Activated CD4-positive, CD25-positive, alpha-beta regulatory T cell (primary cell): ENCODE measurements at regions not wholly inside any gene's neighbourhood (a gene's known extent, or its start where the extent isn't known, plus 50 kb on each side); places are given as distances from the start of the nearest gene placed in this dataset.
"Not testable (repeated sequence)": the region's sequence is repeated elsewhere in the genome, so short reads cannot be mapped to it uniquely, and the experiment has no call there.

Experiments
- DNase-seq, 4 experiments: peaks; one replicate each; lab custom pipeline; 2025; lab: John Stamatoyannopoulos, UW

DNA sequence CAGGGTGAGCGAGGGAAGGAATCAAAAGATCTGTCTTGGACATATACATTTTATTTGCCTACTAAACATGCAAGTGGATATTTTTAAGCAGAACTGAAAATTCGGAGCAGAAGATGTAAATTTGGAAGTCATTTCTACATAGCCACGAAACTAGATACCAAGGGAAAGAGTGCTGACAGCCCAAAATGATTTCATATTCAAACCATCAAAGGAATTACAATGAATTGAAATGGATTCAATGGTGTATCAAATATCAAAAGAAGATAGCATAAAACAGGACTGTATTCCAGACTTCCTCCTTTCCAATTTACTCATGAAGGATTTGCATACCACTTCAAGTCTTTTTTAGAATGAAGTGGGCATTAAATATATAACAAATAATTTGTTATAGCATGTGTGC, 313.5 kb upstream of the KITLG start:
- no peak for DNase-seq

DNA sequence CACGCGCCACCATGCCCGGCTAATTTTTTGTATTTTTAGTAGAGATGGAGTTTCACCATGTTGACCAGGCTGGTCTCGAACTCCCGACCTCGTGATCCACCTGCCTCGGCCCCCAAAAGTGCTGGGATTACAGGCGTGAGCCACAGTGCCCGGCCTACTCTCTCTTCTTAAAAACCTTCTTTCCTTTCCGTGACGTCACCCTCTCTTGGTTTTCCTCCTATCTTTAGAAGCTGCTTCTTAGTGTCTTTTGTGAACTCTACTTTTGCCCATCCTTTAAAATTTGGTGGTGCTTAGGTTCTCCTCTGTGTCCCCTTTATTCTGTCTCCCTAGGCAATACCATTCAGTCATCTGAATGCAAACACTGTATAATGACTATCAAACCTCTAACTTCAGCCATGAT, 311.2 kb upstream of the KITLG start:
- DNase-seq, result not testable (repeated sequence)

DNA sequence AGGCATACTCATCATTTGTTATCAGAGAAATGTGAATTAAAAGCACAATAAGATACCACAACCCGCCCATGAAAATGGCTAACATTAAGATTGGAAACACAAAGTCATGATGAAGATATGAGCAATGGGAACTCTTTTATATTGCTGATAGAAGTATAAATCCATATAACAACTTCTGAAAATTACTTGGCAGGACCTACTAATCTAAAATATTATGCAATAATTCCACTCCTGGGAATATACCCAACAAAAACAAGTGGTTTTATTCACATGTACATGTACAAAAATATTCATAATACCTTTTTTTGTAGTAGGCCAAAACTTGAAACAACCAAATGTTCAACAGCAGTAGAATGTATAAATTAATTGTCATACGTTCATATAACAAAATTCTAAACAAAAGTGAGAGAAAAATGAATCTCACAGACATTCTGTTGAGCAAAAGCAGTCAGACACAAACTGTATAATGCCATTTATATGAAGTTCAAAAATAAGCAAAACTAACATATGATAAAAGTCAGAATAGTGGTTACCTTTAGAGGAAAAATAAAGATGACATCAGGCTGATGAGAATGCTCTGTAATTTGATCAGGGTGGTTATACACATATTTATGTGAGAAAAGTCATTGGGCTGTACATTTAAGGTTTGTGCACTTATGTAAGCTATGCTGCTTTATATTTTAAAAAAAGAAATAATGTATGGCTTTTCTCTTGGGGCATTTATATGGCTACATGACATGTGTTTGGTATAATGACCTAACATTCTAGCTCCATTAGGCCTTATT, 309.2 kb upstream of the KITLG start:
- no peak for DNase-seq

DNA sequence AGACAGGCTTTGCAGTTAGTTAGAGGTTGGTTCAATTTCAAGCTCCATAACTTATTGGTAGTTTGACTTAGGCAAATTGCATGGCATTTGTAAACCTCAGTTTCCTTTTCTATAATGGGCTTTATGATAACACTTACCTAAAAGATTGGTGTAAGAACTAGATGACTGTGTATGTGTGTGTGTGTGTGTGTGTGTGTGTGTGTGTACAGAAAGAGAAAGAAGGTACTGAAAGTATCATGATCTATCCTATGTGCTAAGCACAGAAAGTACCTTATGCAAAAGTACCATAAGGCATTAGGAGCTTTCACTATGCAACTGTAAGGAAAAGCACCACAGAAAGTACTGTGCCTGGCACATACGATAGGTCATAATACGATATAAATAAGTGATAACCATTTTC, 304.3 kb upstream of the KITLG start:
- DNase-seq, result no peak

DNA sequence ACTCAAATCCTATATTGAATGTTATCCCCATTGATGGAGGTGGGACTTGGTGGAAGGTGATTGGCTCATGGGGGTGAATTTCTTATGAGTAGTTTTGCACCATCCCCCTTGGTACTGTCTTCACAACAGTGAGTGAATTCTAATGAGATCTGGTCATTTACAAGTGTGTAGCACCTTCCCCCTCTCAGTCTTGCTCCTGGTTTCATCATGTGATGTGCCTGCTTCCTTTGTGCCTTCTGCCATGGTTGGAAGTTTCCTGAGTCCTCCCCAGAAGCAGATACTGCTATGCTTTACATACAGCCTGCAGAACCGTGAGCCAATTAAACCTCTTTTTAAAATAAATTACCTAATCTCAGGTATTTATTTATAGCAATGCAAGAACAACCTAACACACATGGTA, 302.4 kb upstream of the KITLG start:
- no peak for DNase-seq

DNA sequence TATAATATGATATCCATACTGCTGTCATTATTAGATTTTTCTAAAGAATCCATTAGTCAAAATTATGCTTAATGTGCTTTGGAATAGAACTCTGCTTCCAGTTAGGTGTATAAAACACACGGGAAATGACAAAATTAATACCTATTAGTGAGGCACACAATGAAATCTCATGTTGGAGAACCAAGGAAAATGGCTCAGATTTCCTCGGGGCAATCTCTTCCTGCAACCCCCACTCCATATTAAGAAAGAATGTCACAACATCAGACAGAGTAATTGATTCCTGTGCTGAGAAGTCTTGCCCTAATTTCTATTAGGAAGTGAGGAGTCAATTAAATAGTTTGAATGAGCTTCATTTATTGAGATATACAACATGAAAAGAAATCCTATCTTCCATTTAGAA, 299.8 kb upstream of the KITLG start:
- DNase-seq, result no peak

DNA sequence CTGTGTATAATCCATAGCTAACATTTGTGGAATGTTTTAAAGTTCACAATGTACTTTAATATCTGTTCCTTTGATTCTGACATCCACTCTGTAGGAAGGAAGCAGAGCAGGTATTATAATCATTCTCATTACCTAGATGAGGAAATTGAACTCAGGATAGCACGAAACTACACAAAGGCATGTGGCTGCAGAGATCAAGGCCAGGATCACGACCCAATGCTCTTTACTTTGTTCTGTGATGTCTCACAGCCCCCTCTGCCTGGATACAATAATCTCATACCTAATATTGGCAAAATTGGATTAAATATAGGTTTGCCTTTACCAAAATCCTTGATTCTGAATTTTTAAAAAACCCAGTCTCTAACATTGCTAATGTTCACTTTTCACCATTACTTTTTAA, 298.0 kb upstream of the KITLG start:
- no peak for DNase-seq

DNA sequence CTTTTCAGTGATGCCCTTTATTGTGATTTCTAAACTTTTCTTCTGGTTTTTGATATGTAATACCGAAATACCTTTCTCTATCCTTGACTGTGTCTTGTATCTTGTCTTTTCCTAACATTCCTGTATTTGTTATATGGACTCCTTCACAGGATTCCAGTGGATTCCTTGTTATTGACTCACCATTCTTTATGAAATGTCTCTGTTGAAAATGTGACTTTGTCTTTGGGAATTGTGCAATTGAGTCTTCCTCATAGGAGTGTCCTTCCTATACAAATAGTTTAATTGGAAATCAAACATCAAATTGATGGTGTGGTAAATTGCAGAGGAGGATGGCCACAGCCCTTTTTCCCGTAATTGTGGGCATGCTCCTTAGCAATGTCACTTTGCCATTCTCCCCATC, 296.6 kb upstream of the KITLG start:
- no peak for DNase-seq

DNA sequence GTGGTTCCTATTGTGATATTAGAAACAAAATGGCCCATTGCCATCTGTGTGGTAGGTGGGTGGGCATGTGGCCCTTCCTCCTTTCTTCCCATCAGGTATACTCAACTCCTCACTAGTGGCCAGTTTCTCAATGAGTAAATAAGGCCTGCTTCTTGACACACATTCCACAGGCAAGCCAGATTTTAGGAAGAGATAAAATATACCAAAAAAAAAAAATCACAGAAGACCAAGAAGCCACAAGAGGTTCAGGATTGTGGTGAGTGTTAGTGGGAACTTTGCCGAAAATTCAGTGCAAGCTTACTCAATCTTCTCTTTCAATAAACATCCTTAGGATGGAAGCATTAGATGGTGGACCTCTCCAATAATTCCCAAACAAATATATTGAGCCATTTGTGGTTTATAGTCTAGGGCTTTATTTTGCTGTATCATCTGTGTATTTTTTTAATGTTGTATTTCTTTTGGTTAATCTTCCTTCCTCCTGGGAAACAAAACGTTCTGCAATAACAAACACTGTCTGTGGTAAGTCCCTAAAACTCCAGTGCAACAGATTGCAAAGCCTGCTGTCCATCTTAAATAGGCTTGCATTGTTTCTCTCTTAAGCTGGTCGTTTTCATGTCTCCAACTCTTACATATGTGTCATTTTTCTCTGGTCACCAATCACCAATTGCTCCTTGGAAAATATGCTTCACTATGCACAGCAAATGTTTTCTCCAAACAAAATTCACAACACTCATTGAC, 289.9 kb upstream of the KITLG start:
- DNase-seq, result no peak

DNA sequence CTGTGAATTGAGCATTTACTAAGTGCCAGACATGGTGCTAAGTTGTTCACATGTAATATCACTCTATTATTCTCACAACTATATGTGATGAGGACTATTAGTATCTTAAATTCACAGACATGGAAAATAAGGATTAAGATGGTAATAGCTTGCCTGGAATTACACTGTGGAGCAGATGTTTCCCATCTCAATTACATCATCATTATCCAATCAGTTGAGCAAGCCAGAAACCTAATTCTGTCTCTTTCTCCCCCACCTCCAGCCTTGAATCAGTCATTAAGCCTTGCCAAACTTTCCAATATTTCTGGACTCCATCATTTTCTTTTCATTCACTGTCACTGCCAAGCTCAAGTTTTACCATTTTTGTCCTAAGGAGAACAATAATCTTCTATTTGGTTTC, 287.8 kb upstream of the KITLG start:
- no peak for DNase-seq

DNA sequence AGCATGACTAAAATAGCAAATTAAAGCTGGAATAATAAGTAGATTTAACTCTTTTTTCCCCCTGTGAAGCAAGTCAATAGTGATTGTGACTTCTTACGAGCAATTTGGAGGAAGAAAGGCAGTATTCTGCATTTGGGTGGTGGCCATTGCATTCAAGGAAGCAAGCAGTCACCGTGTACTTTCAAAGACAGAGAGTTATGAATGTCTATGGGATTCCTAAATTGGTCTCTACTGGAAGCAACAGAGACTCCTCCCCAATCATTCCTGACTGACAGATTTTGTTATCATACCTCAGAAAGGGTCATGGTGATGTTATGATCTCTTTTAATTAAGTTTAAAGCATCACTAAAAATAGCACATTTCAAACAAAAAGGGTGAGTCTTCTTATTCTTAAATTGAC, 287.2 kb upstream of the KITLG start:
- no peak for DNase-seq

DNA sequence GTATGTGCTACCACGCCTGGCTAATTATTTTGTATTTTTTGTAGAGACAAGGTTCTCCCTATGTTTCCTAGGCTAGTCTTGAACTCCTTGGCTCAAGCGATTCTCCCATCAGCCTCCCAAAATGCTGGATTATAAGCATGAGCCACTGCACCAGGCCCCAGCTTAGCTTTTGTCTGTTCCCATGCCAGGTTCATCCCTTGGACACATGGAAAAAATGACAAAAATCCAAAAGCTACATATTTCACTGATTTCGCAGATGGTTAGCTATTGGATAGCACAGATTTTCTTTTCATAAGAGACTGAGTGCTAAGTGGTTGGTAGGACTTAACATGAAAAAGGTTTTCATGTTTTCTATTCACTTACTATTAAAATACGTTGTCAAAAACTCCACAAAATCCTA, 286.6 kb upstream of the KITLG start:
- DNase-seq, result no peak

DNA sequence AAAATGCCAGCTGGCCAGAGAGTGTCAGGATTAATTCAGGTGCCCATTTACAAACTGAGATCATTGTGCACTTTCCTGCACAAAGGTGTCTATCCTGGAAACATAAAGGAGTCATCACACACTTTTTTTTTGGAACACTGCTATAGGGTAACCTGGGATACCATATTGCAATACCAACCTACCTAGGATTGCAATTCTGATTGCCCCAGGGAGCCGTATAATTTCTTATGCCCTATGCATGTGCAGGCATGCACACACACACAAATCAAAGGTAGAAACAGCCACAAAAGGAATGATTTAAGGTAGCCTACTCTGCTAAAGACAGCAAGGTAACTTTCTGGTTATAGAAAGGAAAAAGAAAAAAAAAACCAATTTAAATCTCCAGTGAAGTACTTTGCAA, 285.3 kb upstream of the KITLG start:
- no peak for DNase-seq

DNA sequence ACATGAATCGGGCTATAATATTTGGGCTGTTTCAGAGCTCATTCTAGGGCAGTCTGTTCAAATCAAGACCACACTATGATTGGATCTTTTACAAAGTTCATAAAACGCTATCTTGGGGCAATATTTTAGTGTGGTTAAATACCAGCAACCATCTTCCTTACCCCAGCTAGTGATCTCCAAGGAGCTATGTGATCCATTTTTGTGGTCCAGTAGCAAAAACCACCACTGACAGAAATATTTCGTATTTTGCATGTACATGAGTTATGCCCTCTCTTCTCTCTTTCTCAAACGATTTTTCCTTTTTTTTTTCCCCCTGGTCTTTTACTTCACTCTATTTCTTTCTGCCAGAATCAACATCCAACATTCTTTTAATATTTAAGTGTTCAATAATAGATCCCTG, 280.6 kb upstream of the KITLG start:
- DNase-seq, result no peak

DNA sequence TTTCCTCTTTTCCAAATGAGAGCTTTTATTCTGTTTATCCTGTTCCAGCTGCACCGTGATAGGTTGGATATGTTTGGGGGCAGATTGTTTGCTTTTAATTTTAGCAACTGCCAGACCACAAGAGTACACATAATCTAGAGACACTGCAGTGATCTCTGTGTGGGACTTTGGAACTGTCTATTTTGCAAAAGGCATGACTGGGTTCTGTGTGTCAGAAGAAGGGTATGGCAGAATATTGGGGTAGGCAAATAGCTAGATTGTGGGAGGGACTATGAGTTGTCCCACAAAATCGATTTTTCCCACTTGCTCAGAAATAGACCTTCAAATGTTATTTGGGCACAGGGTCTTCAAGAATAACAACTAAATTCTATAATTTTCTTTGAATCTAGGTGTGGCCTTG, 275.9 kb upstream of the KITLG start:
- no peak for DNase-seq

DNA sequence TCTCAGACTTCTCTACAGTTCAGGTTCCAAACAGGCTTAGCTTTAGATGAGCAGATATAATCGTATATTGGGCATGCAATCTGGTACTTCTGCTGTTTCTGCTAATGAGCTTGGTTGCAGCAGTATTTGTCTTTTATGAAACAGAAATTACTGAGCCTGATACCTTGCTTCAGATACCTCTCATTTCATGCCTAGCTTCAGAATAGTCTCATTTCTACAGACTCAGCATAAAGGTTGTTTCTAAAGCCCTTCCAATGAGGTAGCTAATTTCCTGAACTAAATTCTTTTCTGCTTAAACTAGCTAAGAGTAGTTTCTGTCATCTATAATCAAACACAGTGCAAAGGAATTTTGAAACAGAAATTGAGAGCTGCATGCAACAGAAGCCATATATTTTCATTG, 275.0 kb upstream of the KITLG start:
- DNase-seq, result no peak

DNA sequence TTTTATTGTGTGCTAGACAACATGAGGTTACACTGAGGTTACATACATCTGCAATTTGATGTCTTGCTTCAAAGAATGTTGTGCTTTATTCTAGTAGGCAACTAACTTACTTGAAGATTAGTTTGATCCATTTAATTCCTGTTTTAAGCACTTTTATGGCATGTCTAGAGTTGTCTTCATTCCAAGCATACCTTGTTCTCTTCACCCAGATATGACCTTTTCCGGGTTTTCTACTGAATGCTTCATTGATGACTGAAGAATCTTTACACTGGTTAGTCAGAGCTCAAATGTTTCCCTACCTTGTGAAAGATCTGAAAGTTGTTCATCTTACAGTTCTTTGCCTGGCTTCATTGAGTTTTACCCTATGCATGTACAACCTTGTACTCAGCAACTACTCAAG, 274.0 kb upstream of the KITLG start:
- no peak for DNase-seq

DNA sequence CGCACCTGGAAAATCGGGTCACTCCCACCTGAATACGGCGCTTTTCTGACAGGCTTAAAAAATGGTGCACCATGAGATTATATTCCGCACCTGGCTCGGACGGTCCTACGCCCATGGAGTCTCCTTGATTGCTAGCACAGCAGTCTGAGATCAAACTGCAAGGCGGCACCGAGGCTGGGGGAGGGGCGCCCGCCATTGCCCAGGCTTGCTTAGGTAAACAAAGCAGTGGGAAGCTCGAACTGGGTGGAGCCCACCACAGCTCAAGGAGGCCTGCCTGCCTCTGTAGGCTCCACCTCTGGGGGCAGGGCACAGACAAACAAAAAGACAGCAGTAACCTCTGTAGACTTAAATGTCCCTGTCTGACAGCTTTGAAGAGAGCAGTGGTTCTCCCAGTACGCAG, 267.0 kb upstream of the KITLG start:
- DNase-seq, result not testable (repeated sequence)

DNA sequence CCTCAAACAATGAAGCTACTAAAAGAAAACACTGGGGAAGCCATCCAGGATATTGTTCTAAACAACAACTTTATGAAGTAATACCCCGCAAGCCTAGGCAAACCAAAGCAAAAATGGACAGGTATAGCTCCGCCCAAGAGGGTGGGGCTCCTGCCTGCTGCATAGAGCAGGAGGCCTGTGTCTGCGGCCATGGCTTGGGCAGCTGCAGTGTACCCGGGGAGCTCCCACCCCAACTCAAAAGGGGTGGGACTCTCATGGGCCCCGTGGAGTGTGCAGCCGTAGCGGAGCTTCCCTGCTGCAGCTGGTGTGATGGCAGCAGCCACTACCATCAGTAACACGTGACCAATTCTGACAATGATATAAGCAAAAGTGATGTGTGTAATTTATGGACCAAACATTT, 264.2 kb upstream of the KITLG start:
- DNase-seq, result no peak

DNA sequence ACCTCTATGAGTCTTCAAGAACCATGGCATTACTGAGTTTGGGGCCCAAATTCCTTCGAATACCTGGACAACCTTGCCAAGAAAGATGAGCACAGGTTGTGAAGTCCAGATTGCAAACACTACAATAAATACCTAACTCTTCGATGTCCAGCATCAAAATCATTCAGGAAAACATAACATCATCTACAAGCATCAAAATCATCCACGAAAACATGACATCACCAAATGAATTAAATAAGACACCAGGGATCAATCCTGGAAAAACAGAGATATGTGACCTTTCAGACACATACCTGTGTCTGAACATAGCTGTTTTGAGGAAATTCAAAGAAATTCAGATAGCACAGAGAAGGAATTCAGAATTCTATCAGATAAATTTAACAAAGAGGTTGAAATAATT, 262.0 kb upstream of the KITLG start:
- DNase-seq, result no peak

DNA sequence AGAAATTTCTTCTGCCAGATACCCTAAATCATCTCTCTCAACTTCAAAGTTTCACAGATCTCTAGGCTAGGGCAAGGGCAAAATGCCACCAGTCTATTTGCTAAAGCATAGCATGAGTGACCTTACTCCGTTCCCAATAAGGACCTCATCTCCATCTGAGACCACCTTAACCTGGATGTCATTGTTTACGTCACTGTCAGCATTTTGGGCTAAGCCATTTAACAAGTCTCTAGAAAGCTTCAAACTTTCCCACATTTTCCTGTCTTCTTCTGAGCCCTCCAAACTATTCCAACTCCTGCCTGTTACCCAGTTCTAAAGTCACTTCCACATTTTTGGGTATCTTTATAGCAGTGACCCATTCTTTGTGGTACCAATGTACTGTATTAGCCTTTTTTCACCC, 259.2 kb upstream of the KITLG start:
- no peak for DNase-seq

DNA sequence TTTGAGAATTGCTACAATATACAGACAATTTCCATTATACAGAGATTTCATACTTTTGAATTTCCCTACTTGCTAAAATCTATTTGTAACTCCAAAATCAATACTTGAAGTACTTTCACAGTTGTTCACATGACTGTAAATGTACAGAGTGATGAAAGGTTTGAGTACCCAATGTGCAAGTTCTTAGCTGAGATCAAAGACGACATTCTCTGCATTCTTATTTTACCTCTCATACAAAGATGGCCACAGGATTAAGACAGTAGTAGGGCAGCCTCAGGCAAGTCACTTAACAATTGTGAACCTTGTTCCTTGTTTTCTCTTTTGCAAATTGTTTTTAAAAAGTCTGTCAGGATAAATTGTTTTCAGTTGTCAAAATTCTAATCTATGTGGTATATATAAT, 255.9 kb upstream of the KITLG start:
- DNase-seq, result no peak

DNA sequence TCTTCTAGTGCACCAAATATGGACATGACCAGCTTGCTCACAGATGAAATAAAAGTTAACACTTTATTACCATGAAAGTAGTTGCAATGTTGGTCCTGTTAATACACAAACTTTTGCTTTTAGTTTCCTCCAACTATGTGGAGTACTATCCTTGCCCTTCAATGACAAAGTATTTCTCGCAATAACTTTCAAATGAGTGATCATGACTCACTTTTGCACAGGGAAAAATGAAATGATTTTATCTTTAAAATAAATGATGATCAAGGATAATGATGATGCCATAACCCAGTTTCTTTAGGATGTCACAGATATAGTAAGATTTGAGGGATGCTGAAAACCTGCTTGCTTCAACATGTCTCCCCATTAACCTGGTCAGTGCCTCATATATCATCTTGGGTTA, 254.0 kb upstream of the KITLG start:
- no peak for DNase-seq

DNA sequence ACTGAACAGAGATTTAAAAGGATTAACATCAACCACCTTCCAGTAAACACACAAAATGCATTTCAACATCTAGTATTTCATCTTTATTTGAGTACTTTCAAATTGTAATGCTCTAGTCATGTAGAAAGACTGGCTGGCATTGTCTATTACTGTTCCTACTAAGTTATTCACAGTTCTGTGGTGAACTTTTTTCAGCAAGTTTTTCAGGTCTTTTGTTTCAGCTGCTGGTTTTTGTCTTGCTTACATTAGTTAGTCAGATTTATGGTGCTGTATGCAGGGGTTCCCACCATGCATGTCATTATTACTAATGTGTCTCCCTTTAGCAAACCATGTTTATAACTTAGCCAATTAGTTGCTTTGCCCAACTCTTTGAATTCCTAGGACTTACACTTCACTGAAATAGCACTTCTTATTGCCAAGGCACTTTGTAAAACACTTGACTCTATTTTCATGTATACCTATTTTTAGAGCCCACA, 253.4 kb upstream of the KITLG start:
- DNase-seq, result no peak
